Chondrocyte (in vitro differentiated cells): ENCODE measurements at regions not wholly inside any gene's neighbourhood (a gene's known extent, or its start where the extent isn't known, plus 50 kb on each side); places are given as distances from the start of the nearest gene placed in this dataset.

Source experiments
- DNase-seq: peaks from one replicate; pipeline ENCODE4 v3.0.0; 2021; ENCODE audit warnings: mixed read lengths, low spot score
- H3K27ac Mint-ChIP-seq: one replicate; pipeline ENCODE4 v1.8.0; 2021; ENCODE audit warnings: mild to moderate bottlenecking, moderate library complexity, mixed read lengths; ENCODE audit not compliant: unreplicated experiment
- H3K27me3 Mint-ChIP-seq: 2 replicates; pipeline ENCODE4 v1.8.0; 2021; ENCODE audit warnings: low read depth, mixed read lengths
- H3K36me3 Mint-ChIP-seq: 2 replicates; pipeline ENCODE4 v1.8.0; 2021; ENCODE audit warnings: low read depth, mixed read lengths
- H3K4me1 Mint-ChIP-seq: 2 replicates; pipeline ENCODE4 v1.8.0; 2021; ENCODE audit warnings: low read depth, mild to moderate bottlenecking, mixed read lengths
- H3K4me3 Mint-ChIP-seq: one replicate; pipeline ENCODE4 v1.8.0; 2021; ENCODE audit warnings: mild to moderate bottlenecking, moderate library complexity, mixed read lengths; ENCODE audit not compliant: unreplicated experiment
- H3K9me3 Mint-ChIP-seq: 2 replicates; pipeline ENCODE4 v1.8.0; 2021; ENCODE audit warnings: low read depth, mixed read lengths
- CTCF ChIP-seq: fragments of 200-600 bp; sonication (generic); IDR thresholded peaks from 2 replicates; pipeline ENCODE4 v1.5.0; 2021; ENCODE audit warnings: antibody characterized with exemption, mild to moderate bottlenecking, moderate library complexity

GRCh38 chr4:35511851-35512250, 732.5 kb downstream of the ARAP2 start:
- H3K36me3 Mint-ChIP-seq, result no peaks in the 10 kb centered on the region
- no peak for TF ChIP-seq CTCF
- no peaks in the 10 kb centered on the region for H3K9me3 Mint-ChIP-seq
- DNase-seq, result no peak
- no peaks in the 10 kb centered on the region for H3K4me1 Mint-ChIP-seq
- H3K4me3 Mint-ChIP-seq, result no peak overlapping the region
- no peaks in the 10 kb centered on the region for H3K27me3 Mint-ChIP-seq
- H3K27ac Mint-ChIP-seq, result no peak overlapping the region

- Mint-ChIP-seq H3K27me3 (no peaks in the 10 kb centered on the region), H3K4me1 (no peaks in the 10 kb centered on the region), H3K4me3 (no peak overlapping the region), H3K36me3 (no peaks in the 10 kb centered on the region), H3K27ac (no peak overlapping the region), H3K9me3 (no peaks in the 10 kb centered on the region)
- no peak for DNase-seq
- no peak for TF ChIP-seq CTCF
Observed at GRCh38 chr4:35516102-35516501, 728.2 kb downstream of the ARAP2 start.

GRCh38 chr4:35520059-35520458, 724.3 kb downstream of the ARAP2 start:
- Mint-ChIP-seq H3K4me3 (no peak overlapping the region), H3K36me3 (no peaks in the 10 kb centered on the region), H3K27me3 (no peaks in the 10 kb centered on the region), H3K27ac (no peak overlapping the region), H3K9me3 (no peaks in the 10 kb centered on the region), H3K4me1 (no peaks in the 10 kb centered on the region)
- no peak for DNase-seq
- no peak for TF ChIP-seq CTCF

DNA sequence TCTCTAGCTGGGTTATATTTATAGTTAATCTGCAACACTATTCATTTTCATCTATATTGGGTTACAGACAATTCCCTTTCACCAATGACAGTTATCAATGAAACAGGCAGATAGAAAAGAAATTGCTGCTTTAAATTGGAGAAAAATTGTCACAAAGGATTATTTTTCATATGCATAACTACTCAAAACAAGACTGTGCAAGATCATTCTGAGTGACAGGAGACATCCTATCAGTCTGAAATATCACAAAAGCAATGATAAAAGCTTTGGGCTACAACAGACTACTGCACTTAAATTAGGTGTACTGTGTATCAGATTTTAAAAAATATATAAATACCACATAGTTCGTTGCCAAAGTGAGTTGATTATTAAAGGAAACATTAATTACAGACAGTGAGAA, 722.6 kb downstream of the ARAP2 start:
- no peaks in the 10 kb centered on the region for H3K9me3 Mint-ChIP-seq
- H3K36me3 Mint-ChIP-seq, result no peaks in the 10 kb centered on the region
- no peaks in the 10 kb centered on the region for H3K27me3 Mint-ChIP-seq
- TF ChIP-seq CTCF, result no peak
- H3K4me1 Mint-ChIP-seq, result no peaks in the 10 kb centered on the region
- no peak overlapping the region for H3K27ac Mint-ChIP-seq
- no peak for DNase-seq
- H3K4me3 Mint-ChIP-seq, result no peak overlapping the region

GRCh38 chr4:35525192-35525978, 718.9 kb downstream of the ARAP2 start:
- Mint-ChIP-seq H3K27me3 (no peaks in the 10 kb centered on the region), H3K27ac (no peak overlapping the region), H3K9me3 (no peaks in the 10 kb centered on the region), H3K36me3 (no peaks in the 10 kb centered on the region), H3K4me1 (no peaks in the 10 kb centered on the region), H3K4me3 (peak overlapping the region; percentile 56)
- TF ChIP-seq CTCF, result no peak
- DNase-seq, result peak; percentile 86
